Caco-2 (cell line): ENCODE measurements at regions not wholly inside any gene's neighbourhood (a gene's known extent, or its start where the extent isn't known, plus 50 kb on each side); places are given as distances from the start of the nearest gene placed in this dataset.

Experiments used
- BruUV-seq: library from RNA; stranded (reverse); fragments of 400-500 nt; replicated peaks from 2 replicates; lab custom pipeline; 2021; lab: Mats Ljungman, UMichigan
- CTCF ChIA-PET: fragments of 300-600 bp; sonication (Branson Sonifier 250); formaldehyde crosslinking; loops from one replicate; lab custom pipeline; 2022; ENCODE audit warnings: antibody characterized with exemption; lab: Charles Lee
- POLR2A ChIA-PET: fragments of 300-600 bp; sonication (Branson Sonifier 250); formaldehyde crosslinking; loops from one replicate; lab custom pipeline; 2022; ENCODE audit warnings: antibody characterized with exemption; lab: Charles Lee
- DNase-seq, 2 experiments: peaks; one replicate each; pipeline versions ENCODE4 v3.0.0 to v3.0.0-alpha.2; 2020 to 2022
- H3K27me3 ChIP-seq: replicated peaks from 2 replicates; pipeline ENCODE4 v1.6.0; 2011; ENCODE audit warnings: low read length; ENCODE audit not compliant: control insufficient read depth, insufficient read depth
- H3K36me3 ChIP-seq: 2 replicates; pipeline ENCODE4 v1.5.1; 2011; ENCODE audit warnings: low read length; ENCODE audit not compliant: control insufficient read depth, insufficient read depth
- H3K4me1 ChIP-seq: fragments of 250-450 bp; sonication (Bioruptor Pico); 2 replicates; pipeline ENCODE4 v1.5.1; 2020; ENCODE audit warnings: mild to moderate bottlenecking
- H3K4me3 ChIP-seq: 2 replicates; pipeline ENCODE4 v1.5.1; 2011; ENCODE audit warnings: low read depth, mild to moderate bottlenecking, control low read depth, low read length
- H3K9me3 ChIP-seq: fragments of 250-450 bp; sonication (Bioruptor Pico); 2 replicates; pipeline ENCODE4 v1.5.1; 2020; ENCODE audit warnings: mild to moderate bottlenecking, moderate library complexity
- H3K27ac Mint-ChIP-seq: one replicate; pipeline ENCODE4 v1.8.0; 2022; ENCODE audit warnings: mixed read lengths; ENCODE audit not compliant: unreplicated experiment
- H3K27me3 Mint-ChIP-seq: one replicate; pipeline ENCODE4 v1.8.0; 2022; ENCODE audit warnings: mixed read lengths; ENCODE audit not compliant: insufficient read depth, unreplicated experiment
- H3K36me3 Mint-ChIP-seq: one replicate; pipeline ENCODE4 v1.8.0; 2022; ENCODE audit warnings: mild to moderate bottlenecking, mixed read lengths; ENCODE audit not compliant: insufficient read depth, unreplicated experiment
- H3K4me1 Mint-ChIP-seq: one replicate; pipeline ENCODE4 v1.8.0; 2022; ENCODE audit warnings: low read depth, mixed read lengths; ENCODE audit not compliant: unreplicated experiment
- H3K4me3 Mint-ChIP-seq: one replicate; pipeline ENCODE4 v1.8.0; 2022; ENCODE audit warnings: mild to moderate bottlenecking, moderate library complexity, mixed read lengths; ENCODE audit not compliant: unreplicated experiment
- H3K9me3 Mint-ChIP-seq: one replicate; pipeline ENCODE4 v1.8.0; 2022; ENCODE audit warnings: mixed read lengths; ENCODE audit not compliant: unreplicated experiment
- intact Hi-C: fragments of 100-400 bp; cut with micrococcal nuclease; formaldehyde crosslinking; loops from one replicate; pipeline ENCODE4 v1.10.0; 2022; ENCODE audit not compliant: unreplicated experiment
- TF ChIP-seq, protein P1 (sequence below), 2 experiments: fragments of 200-600 bp in 1 of 2; IDR thresholded peaks; 1 replicate in 1 of 2; 2 replicates in 1 of 2; pipeline versions ENCODE4 v1.5.1 to v1.8.0; 2011 to 2022; ENCODE audit warnings: antibody characterized with exemption in 1 of 2, control low read depth in 1 of 2, inconsistent platforms in 1 of 2, low read depth in 1 of 2, low read length in 1 of 2, mild to moderate bottlenecking in 1 of 2, moderate library complexity in 1 of 2; ENCODE audit not compliant: insufficient read depth in 1 of 2, severe bottlenecking in 1 of 2, unreplicated experiment in 1 of 2

GRCh38 chr3:152031321-152031720 is 157.9 kb downstream of the SUCNR1 start:
- CTCF ChIA-PET, result no interaction called here
- H3K27me3 ChIP-seq, result no peaks in the 10 kb centered on the region
- H3K36me3 ChIP-seq, result no peaks in the 10 kb centered on the region
- no peaks in the 10 kb centered on the region; the same call in 1 of the 2 replicates for H3K4me1 ChIP-seq
- intact Hi-C loops, result no loop called here
- BruUV-seq, result no TSS peak
- Mint-ChIP-seq H3K27me3 (no peaks in the 10 kb centered on the region), H3K27ac (no peak overlapping the region), H3K4me3 (no peak overlapping the region), H3K4me1 (no peaks in the 10 kb centered on the region), H3K9me3 (peaks cover 10% of the 10 kb centered on the region), H3K36me3 (no peaks in the 10 kb centered on the region)
- POLR2A ChIA-PET, result no interaction called here
- H3K9me3 ChIP-seq, result 0 out of 2 replicates have a peak, but pooled peaks cover 6% of the 10 kb centered on the region
- no peak overlapping the region for H3K4me3 ChIP-seq
- TF ChIP-seq, protein P1, sequence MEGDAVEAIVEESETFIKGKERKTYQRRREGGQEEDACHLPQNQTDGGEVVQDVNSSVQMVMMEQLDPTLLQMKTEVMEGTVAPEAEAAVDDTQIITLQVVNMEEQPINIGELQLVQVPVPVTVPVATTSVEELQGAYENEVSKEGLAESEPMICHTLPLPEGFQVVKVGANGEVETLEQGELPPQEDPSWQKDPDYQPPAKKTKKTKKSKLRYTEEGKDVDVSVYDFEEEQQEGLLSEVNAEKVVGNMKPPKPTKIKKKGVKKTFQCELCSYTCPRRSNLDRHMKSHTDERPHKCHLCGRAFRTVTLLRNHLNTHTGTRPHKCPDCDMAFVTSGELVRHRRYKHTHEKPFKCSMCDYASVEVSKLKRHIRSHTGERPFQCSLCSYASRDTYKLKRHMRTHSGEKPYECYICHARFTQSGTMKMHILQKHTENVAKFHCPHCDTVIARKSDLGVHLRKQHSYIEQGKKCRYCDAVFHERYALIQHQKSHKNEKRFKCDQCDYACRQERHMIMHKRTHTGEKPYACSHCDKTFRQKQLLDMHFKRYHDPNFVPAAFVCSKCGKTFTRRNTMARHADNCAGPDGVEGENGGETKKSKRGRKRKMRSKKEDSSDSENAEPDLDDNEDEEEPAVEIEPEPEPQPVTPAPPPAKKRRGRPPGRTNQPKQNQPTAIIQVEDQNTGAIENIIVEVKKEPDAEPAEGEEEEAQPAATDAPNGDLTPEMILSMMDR (IDR thresholded peaks at IDR 0.05; ENCODE audit: insufficient read depth in 1 of 2, low read depth in 1 of 2, low read length in 1 of 2, severe bottlenecking in 1 of 2, unreplicated experiment in 1 of 2), result no peak
- no peak for DNase-seq

- Histone ChIP-seq H3K27me3 (no peaks in the 10 kb centered on the region), H3K36me3 (no peaks in the 10 kb centered on the region), H3K4me1 (peaks cover 7% of the 10 kb centered on the region; the same call in 1 of the 2 replicates), H3K9me3 (peaks cover 33% of the 10 kb centered on the region), H3K4me3 (no peak overlapping the region)
- DNase-seq, result no peak
- BruUV-seq, result no TSS peak
- Mint-ChIP-seq H3K27ac (no peak overlapping the region), H3K9me3 (peaks cover 20% of the 10 kb centered on the region), H3K36me3 (no peaks in the 10 kb centered on the region), H3K27me3 (no peaks in the 10 kb centered on the region), H3K4me3 (no peak overlapping the region), H3K4me1 (no peaks in the 10 kb centered on the region)
- TF ChIP-seq, protein P1 (IDR thresholded peaks at IDR 0.05; ENCODE audit: insufficient read depth in 1 of 2, low read depth in 1 of 2, low read length in 1 of 2, severe bottlenecking in 1 of 2, unreplicated experiment in 1 of 2), result no peak
- intact Hi-C loops, result loop anchor here (5.0 kb wide), 1 partner anchor 65 kb away; no protein-coding TSS in a partner anchor
- ChIA-PET POLR2A (no interaction called here), CTCF (no interaction called here)
These were observed 163.9 kb downstream of the SUCNR1 start for GRCh38 chr3:152037297-152037696.

DNA sequence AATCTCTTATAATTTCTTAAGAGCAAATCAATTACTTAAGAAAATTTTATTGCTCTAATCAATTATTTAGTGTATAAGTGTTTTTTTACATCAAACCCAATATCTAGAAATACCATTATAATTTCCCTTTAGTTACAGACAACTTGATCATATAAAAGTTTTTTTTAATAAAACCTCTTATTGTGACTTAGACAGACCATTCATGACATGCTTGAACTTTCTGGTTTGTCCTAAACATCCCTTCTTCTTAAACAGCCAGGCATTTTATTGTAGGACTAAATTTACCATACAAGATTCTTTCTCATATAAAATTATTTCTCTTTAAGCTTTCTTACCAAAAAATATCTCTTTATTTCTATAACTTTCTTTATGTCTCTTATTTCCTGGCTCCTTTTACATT is 164.5 kb downstream of the SUCNR1 start:
- no peak overlapping the region for H3K4me3 Mint-ChIP-seq
- Histone ChIP-seq H3K4me3 (no peak overlapping the region), H3K4me1 (peaks cover 7% of the 10 kb centered on the region; the same call in 1 of the 2 replicates), H3K9me3 (peaks cover 33% of the 10 kb centered on the region), H3K27me3 (no peaks in the 10 kb centered on the region), H3K36me3 (no peaks in the 10 kb centered on the region)
- BruUV-seq, result no TSS peak
- H3K4me1 Mint-ChIP-seq, result no peaks in the 10 kb centered on the region
- no peak for DNase-seq
- H3K27me3 Mint-ChIP-seq, result no peaks in the 10 kb centered on the region
- intact Hi-C loops, result loop anchor here (1.0 to 5.0 kb wide), 2 partner anchors 13 to 66 kb away; no protein-coding TSS in a partner anchor
- no peak overlapping the region for H3K27ac Mint-ChIP-seq
- no peaks in the 10 kb centered on the region for H3K36me3 Mint-ChIP-seq
- ChIA-PET CTCF (no interaction called here), POLR2A (no interaction called here)
- TF ChIP-seq, protein P1 (IDR thresholded peaks at IDR 0.05; ENCODE audit: insufficient read depth in 1 of 2, low read depth in 1 of 2, low read length in 1 of 2, severe bottlenecking in 1 of 2, unreplicated experiment in 1 of 2), result no peak
- peaks cover 20% of the 10 kb centered on the region for H3K9me3 Mint-ChIP-seq
